ENCODE measurements at regions not wholly inside any gene's neighbourhood (a gene's known extent, or its start where the extent isn't known, plus 50 kb on each side); places are given as distances from the start of the nearest gene placed in this dataset.

GRCh38 chr2:183608747-183609146, 484.5 kb downstream of the NUP35 start:
- H3K4me3 ChIP-seq, result no peak overlapping the region
- TF ChIP-seq, protein P1, sequence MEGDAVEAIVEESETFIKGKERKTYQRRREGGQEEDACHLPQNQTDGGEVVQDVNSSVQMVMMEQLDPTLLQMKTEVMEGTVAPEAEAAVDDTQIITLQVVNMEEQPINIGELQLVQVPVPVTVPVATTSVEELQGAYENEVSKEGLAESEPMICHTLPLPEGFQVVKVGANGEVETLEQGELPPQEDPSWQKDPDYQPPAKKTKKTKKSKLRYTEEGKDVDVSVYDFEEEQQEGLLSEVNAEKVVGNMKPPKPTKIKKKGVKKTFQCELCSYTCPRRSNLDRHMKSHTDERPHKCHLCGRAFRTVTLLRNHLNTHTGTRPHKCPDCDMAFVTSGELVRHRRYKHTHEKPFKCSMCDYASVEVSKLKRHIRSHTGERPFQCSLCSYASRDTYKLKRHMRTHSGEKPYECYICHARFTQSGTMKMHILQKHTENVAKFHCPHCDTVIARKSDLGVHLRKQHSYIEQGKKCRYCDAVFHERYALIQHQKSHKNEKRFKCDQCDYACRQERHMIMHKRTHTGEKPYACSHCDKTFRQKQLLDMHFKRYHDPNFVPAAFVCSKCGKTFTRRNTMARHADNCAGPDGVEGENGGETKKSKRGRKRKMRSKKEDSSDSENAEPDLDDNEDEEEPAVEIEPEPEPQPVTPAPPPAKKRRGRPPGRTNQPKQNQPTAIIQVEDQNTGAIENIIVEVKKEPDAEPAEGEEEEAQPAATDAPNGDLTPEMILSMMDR (IDR thresholded peaks at IDR 0.05), result no peak
- DNase-seq, result no peak
- H3K4me1 ChIP-seq, result no peaks in the 10 kb centered on the region
- no peaks in the 10 kb centered on the region for H3K9me3 ChIP-seq
- no peak overlapping the region for H3K27ac ChIP-seq
- no peaks in the 10 kb centered on the region for H3K27me3 ChIP-seq
- no peaks in the 10 kb centered on the region for H3K36me3 ChIP-seq
- intact Hi-C loops (cut with DNase I; ENCODE audit: low total_unique reads), result no loop called here

- no peak overlapping the region for H3K27ac ChIP-seq
- no peak overlapping the region for H3K4me3 ChIP-seq
- intact Hi-C loops (cut with DNase I; ENCODE audit: low total_unique reads), result no loop called here
- peaks cover 0 to 8% (median 3%) of the 10 kb centered on the region in 4 donors for H3K4me1 ChIP-seq
- H3K27me3 ChIP-seq, result no peaks in the 10 kb centered on the region
- no peaks in the 10 kb centered on the region for H3K36me3 ChIP-seq
- no peaks in the 10 kb centered on the region for H3K9me3 ChIP-seq
- TF ChIP-seq, protein P1 (IDR thresholded peaks at IDR 0.05), result no peak
- no peak for DNase-seq
These were observed 486.5 kb downstream of the NUP35 start for GRCh38 chr2:183610724-183611123.

DNA sequence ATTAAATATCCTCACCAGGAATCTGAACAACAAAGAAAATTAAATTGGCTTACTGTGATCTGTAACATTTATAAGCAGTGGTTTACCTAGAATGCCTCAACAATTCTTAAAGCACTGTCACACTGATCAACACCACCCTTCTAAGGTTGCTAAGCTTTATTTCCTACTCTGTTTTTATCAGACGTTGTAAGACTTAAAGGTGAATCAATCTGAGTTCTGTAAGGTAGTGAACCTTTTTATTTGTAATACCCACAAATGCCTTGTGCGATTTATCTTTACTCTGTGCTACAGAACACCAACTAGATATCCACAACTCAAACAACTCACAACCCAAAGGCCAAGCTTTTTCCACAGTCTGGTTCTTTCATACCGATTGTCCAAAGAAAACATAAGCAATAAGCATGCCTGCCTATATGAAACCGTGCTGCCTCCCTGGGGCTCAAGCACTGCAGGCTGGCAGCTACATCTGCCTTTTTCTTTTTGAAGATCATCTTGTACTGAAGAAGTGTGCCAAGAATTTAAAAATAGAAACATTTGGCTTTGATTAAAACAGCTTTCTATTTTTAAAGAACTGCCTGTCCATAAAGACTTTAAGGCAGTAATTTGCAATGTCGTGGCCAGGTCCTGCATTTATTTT, 490.7 kb downstream of the NUP35 start:
- Histone ChIP-seq H3K9me3 (no peaks in the 10 kb centered on the region), H3K4me3 (no peak overlapping the region), H3K4me1 (peaks cover 0 to 8% (median 3%) of the 10 kb centered on the region in 4 donors), H3K36me3 (no peaks in the 10 kb centered on the region), H3K27me3 (no peaks in the 10 kb centered on the region), H3K27ac (no peak overlapping the region)
- no peak for DNase-seq
- intact Hi-C loops (cut with DNase I; ENCODE audit: low total_unique reads), result no loop called here
- TF ChIP-seq, protein P1 (IDR thresholded peaks at IDR 0.05), result no peak

GRCh38 chr2:183623227-183623626, 499.0 kb downstream of the NUP35 start:
- intact Hi-C loops (cut with DNase I; ENCODE audit: low total_unique reads), result no loop called here
- Histone ChIP-seq H3K4me3 (no peak overlapping the region), H3K9me3 (no peaks in the 10 kb centered on the region), H3K27ac (no peak overlapping the region), H3K27me3 (no peaks in the 10 kb centered on the region), H3K4me1 (no peaks in the 10 kb centered on the region), H3K36me3 (no peaks in the 10 kb centered on the region)
- DNase-seq, result no peak
- TF ChIP-seq, protein P1 (IDR thresholded peaks at IDR 0.05), result no peak

GRCh38 chr2:183630964-183631363, 506.7 kb downstream of the NUP35 start:
- Histone ChIP-seq H3K9me3 (no peaks in the 10 kb centered on the region), H3K27me3 (no peaks in the 10 kb centered on the region), H3K36me3 (no peaks in the 10 kb centered on the region), H3K27ac (no peak overlapping the region), H3K4me1 (no peaks in the 10 kb centered on the region), H3K4me3 (no peak overlapping the region)
- TF ChIP-seq, protein P1 (IDR thresholded peaks at IDR 0.05), result no peak
- intact Hi-C loops (cut with DNase I; ENCODE audit: low total_unique reads), result no loop called here
- no peak for DNase-seq

DNA sequence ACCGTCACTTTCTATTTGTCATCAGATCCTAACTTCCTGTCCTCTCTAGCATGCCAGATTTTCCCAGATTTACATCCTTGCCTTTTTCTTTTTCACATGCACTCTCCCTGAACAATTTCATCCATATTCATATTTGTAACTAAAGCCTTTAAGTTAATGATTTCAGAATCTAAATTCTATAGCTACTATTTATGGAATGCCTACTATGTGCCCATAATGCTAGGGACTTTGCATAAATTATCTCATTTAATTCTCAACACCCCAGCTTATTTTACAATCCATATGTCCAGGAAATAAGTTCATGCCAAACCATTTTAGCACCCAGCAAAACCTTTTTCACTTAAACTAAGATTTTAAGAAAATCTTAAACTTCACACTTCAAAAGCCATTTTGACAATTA, 531.9 kb downstream of the NUP35 start:
- Histone ChIP-seq H3K4me3 (no peak overlapping the region), H3K27me3 (no peaks in the 10 kb centered on the region), H3K27ac (no peak overlapping the region), H3K36me3 (no peaks in the 10 kb centered on the region), H3K9me3 (no peaks in the 10 kb centered on the region), H3K4me1 (no peaks in the 10 kb centered on the region)
- no peak for DNase-seq
- TF ChIP-seq, protein P1 (IDR thresholded peaks at IDR 0.05), result no peak
- intact Hi-C loops (cut with DNase I; ENCODE audit: low total_unique reads), result no loop called here

All from tibial artery (tissue), 4 donors.